ENCODE measurements at regions not wholly inside any gene's neighbourhood (a gene's known extent, or its start where the extent isn't known, plus 50 kb on each side); places are given as distances from the start of the nearest gene placed in this dataset.

- ATAC-seq (no peak), DNase-seq (ENCODE audit: low spot score) (no peak)
Observed at GRCh38 chr3:34511891-34512290, 713.5 kb downstream of the PDCD6IP start.

More at GRCh38 chr3:34511891-34512290, 713.5 kb downstream of the PDCD6IP start:
- Mint-ChIP-seq H3K27me3 (ENCODE audit: insufficient read depth, low read depth, poor library complexity) (no peaks in the 10 kb centered on the region), H3K27ac (no peak overlapping the region), H3K4me1 (no peaks in the 10 kb centered on the region), H3K4me3 (no peak overlapping the region), H3K9me3 (no peaks in the 10 kb centered on the region), H3K36me3 (ENCODE audit: low read depth) (no peaks in the 10 kb centered on the region)
- Histone ChIP-seq H3F3A (replicated peaks; ENCODE audit: low read depth) (no peaks in the 10 kb centered on the region), H3K4me2 (no peak overlapping the region), H4K20me1 (replicated peaks; ENCODE audit: insufficient read depth) (no peaks in the 10 kb centered on the region), H3K4me3 (no peak overlapping the region), H3K27ac (ENCODE audit: low read depth) (no peak overlapping the region), H3K36me3 (ENCODE audit: insufficient read depth) (no peaks in the 10 kb centered on the region), H3K4me1 (ENCODE audit: insufficient read depth) (no peaks in the 10 kb centered on the region), H3K27me3 (ENCODE audit: insufficient read depth) (no peaks in the 10 kb centered on the region), H2AFZ (no peak overlapping the region), H3K9me2 (ENCODE audit: insufficient read depth) (peaks cover 9% of the 10 kb centered on the region; the same call in 1 of the 2 replicates), H3K79me2 (replicated peaks; ENCODE audit: insufficient read depth) (no peaks in the 10 kb centered on the region)
- TF ChIP-seq POLR2AphosphoS5 (IDR thresholded peaks at IDR 0.05; ENCODE audit: low read depth) (no peak), REST (IDR thresholded peaks at IDR 0.05; ENCODE audit: unreplicated experiment) (no peak), CREB1 (CRISPR knock-in tag; IDR thresholded peaks at IDR 0.05; ENCODE audit: low read depth) (no peak), EZH2 (IDR thresholded peaks at IDR 0.05; ENCODE audit: low read depth, unreplicated experiment) (no peak), ZNF462 (CRISPR knock-in tag; IDR thresholded peaks at IDR 0.05) (no peak), NANOG (IDR thresholded peaks at IDR 0.05; ENCODE audit: borderline replicate concordance) (no peak), ZNF331 (CRISPR knock-in tag; IDR thresholded peaks at IDR 0.05; ENCODE audit: low read depth) (no peak), EZH2phosphoT487 (IDR thresholded peaks at IDR 0.05; ENCODE audit: unreplicated experiment) (no peak), JUNB (IDR thresholded peaks at IDR 0.05; ENCODE audit: unreplicated experiment) (no peak), STAT1 (IDR thresholded peaks at IDR 0.05; ENCODE audit: unreplicated experiment) (no peak), ZNF114 (CRISPR knock-in tag; IDR thresholded peaks at IDR 0.05) (no peak)

Data from GM23338 (cell line).